ENCODE measurements at regions not wholly inside any gene's neighbourhood (a gene's known extent, or its start where the extent isn't known, plus 50 kb on each side); places are given as distances from the start of the nearest gene placed in this dataset.
"Not testable (repeated sequence)": the region's sequence is repeated elsewhere in the genome, so short reads cannot be mapped to it uniquely, and the experiment has no call there.

DNA sequence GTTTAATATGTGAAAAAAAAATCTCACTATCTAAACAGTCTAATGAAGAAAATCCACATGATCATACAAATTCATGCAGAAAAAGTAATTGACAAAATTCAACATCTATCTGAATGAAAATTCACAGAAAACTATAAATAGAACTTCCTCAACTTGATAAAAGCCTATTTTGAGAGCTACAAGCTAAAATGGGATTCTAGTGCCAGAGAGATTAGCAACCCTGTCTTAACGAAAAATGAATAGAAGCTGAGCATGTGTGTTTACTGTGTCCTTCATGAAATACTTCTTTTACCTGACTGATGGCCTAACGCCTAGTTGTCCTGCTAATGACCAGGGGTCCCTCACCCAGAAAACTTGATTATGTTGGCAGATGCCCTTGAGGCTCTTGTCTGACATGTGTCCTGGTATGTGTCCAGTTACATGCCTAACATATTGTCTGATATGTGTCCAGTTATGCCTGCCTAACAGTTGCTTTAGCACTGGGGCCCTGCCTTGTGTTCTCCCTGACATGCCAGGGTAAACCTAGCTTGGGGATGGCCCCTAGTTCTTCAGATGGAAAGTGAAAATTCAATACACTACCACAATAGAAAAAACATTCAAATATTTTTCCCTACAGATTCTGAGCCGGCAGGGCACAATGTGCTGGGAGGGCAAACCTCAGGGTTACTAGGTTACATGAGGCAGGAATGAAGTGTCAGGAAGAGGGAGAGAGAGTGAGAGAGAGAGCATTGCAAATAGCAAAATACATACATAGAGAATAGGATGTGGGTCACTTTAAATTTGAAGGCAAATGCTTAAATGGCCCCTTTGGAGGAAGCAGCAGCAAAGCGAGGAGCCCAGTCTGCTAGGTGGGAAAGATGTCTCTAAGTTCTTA is 834.0 kb downstream of the CDH11 start:
- DNase-seq, result no peak

DNA sequence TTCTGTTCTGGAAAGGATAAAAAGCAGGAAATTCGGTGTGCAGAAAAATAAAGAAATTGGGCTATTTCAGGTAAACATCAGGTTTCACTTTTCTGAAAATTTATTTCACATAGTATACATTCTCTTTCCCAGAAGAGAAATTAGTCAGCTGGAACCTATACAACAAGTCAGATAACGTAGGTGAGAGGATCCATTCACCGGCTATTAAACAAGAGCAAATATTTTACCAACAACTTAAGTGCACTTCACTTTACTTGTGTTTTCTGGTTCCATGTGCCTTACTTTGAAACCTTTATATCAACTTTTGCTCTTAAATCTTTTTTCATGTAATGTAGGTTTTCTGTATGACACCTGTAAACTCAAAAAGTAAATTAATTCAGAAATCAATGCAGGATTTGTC is 839.7 kb downstream of the CDH11 start:
- DNase-seq, result no peak

DNA sequence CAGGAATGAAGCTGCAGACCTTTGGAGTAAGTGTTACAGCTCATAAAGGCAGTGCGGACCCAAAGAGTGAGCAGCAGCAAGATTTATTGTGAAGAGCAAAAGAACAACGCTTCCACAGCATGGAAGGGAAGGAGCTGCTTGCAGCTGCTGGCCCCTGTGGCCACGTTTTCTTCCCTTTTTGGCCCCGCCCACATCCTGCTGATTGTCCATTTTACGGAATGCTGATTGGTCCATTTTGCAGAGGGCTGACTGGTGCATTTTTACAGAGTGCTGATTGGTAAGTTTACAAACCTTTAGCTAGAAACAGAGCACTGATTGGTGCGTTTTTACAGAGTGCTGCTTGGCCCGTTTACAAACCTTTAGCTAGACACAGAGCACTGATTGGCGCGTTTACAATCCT is 841.5 kb downstream of the CDH11 start:
- no peak for DNase-seq

DNA sequence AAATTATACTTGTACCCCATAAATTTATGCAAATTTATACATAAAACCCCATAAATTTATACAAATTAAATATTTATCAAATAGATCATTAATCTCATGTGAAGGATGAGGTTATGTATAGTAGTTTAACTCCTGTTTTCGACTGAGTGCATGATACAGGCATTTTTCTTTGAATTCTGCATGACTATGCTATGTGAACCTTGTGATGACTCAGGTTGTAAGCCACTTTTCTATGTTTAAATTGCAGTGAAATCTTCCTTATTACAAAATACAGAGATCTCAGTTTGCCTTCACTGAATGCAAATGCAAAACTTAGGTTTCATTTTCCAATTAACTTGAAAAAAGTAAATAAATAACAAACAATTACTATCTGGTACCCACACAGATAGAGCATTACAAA is 843.7 kb downstream of the CDH11 start:
- DNase-seq, result no peak

DNA sequence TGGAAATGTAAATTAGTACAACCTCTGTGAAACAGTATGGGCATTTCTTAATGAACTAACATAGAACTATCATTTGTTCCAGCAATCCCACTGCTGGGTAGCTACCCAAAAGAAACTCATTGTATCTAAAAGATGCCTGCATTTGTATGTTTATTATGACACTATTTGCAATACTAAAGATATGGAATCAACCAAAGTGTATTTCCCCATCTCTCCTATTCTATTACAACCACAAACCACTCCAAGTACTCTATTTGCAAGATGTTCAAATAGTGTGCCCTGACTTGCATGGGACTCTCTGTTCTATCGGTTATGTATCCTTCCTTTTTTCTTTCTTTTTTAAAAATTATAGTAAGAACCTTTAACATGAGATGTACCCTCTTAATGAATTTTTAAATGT is 845.2 kb downstream of the CDH11 start:
- no peak for DNase-seq

DNA sequence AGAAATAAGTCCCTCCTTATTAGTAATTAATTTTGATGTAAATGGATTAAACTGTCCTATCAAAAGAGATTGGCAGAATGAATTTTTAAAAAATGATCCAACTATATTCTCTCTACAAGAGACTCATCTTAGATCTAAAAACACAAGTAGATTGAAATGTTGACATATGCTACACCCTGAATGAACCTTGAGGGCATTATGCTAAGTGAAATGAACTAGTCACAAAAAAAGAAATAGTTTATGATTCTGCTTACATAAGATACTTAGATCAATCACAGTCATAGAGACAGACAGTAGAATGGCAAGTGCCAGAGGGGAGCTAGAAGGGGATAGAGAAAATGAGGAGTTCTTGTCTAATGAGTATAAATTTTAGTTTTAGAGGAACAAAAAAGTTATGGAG is 849.8 kb downstream of the CDH11 start:
- no peak for DNase-seq

DNA sequence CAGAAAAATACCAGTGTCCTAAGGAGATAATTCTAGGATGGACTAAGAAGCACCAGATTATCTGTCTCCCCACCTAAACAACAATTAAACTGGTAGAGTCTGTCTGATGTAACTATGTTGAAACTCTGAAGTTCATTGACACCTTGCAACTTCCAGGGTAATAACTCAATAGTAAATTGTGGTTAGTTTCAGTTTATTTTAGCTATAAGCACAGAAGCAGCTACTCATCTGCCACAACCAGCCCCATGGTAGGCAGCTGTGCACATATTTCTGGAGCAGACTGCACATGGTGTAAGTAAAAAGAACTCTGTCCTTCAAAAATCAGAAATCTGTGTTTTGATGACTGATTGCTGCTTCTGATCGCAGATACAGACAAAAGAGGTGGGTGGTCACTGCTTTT is 852.1 kb downstream of the CDH11 start:
- DNase-seq, result peak; percentile 7

DNA sequence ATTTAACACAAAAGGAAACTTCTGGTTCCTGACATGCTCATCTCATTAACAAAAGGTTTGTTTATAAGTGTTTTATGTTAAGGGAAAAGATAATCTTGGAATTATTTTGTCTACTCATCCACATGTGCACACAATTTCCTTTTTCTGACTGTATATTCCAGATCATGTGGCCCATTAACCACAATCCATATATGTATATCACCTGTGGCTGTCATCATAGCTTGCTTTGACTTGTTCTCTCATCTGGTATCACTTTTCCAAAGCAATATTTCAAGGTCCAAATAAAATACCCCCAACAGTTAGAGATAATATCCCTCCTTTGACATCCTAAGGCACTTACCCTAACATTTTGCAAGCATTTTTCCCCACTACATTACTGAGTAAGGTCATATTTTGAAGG is 856.1 kb downstream of the CDH11 start:
- DNase-seq, result no peak

DNA sequence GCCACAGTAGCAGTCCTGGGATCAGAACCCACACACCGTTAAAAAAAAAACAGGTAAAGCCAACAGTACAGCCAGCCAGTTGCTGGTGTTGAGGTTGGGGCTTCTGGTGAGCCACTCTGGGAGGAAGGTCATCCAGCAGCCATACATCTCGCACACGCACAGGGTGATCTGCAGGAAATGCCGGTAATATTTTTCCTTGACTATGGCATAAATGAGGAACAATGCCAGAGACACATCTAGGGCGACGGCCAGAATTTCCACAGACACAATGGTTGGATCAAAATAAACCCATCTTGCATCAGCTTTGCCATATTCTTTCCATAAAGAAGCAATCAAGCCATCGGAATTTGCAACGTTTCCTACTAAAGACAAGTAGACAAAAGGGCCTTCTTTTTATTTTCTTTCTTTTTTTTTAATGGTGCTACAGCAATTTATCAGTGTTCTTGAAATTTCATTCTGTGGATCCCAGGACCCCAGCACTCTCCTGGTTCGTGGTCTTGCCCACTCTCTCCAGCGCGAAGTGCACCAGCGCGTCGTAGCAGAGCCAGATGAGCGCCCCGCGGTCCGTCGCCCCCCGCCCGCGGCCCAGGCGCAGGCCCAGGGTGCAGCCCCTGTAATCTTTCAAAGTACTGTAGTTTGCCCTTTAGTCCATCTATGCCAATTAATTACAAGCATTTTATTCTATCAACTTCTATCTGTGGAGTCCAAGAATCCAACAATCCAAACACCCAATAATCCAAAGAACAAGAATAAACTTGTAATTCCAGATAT is 861.0 kb downstream of the CDH11 start:
- not testable (repeated sequence) for DNase-seq

DNA sequence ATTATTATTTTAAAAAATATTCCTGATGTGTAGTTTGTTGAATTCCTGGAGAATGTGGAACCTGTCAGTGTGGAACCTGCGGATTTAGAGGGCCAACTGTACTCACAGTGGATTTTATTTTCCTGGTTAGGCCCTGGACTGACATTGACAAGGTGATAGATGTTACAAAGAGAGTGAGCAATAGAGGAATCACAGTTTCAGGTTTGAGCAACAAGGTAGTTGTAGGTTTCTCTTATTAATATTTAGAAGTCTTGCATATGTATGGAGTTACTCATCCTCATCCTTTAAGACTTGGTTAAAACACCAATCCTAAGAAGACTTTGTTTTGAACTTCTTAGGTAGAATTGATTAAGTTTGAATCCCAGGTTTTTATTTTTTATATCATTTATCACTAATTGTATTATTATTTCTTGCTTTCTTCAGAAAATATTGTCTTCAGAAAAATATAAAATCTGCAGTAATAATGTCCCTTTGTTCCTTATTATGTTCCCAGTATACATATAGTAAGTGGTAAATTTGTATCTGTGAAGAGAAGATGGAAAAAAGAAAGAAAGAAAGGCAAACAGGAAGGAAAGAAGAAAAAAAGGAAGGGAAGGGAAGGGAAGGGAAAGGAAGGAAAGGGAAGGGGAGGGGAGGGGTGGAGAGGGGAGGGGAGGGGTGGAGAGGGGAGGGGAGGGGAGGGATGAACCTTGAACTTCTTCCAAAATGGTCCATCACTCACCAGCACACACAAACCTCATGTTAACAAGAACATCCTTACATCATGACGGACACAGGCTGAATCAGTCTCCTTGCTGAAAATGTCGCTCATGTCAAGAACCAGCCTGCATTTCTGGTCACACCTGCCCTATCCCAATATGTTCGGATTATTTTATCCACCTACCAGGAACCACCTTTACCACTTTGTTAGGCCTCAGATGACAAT is 867.2 kb downstream of the CDH11 start:
- DNase-seq, result no peak

DNA sequence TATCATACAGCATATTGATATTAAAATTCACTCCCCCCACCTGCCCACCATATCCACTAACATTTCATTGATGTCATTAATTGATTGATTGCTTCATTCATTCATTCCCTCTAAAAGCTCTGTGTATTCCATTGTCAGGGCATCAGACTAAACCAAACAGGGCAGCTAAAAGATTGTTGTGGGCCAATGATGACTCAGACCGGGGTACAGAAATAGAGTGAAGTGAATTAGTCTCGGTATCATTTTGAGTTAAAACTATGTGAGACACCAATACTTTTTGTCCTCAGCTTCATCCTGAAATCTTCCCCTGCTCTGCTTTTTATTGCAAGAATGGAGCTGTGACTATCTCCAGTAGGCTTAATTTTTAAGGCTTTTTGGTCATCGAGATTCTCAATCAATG is 868.3 kb downstream of the CDH11 start:
- DNase-seq, result no peak

DNA sequence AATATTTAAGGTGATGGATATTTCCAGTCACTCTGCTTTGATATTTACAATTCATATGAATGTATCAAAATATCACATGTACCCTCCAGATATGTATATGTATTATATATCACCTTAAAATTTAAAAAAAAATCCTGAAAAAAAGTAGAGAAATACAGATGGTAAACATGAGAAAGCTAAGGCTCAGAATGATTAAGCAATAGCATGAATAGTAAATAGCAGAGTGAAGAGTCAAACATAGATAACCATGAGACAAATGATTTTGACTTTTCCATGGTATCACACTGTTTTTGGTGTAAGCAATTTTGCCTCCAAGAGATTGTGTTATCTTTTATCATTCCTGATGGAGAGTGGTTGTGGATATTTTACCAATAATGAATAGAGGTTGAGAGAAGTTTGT is 868.8 kb downstream of the CDH11 start:
- no peak for DNase-seq

DNA sequence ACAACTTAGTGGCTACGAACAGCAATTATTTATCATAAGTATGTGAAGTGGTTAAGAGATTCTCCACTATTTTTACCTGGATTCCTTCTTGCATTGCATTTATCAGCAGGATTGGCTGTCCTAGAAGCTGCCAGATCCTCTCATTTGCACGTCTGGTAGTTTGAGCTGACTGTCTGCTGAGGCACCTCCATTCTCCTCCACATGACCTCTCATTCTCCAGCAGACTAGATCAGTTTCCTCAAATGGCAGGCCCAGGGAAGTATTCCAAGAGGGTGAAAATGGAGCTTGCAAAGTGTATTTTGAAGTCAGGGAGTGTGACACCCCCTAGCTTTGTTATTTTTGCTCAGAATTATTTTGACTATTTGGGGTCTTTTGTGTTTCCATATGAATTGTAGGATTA is 870.1 kb downstream of the CDH11 start:
- no peak for DNase-seq

DNA sequence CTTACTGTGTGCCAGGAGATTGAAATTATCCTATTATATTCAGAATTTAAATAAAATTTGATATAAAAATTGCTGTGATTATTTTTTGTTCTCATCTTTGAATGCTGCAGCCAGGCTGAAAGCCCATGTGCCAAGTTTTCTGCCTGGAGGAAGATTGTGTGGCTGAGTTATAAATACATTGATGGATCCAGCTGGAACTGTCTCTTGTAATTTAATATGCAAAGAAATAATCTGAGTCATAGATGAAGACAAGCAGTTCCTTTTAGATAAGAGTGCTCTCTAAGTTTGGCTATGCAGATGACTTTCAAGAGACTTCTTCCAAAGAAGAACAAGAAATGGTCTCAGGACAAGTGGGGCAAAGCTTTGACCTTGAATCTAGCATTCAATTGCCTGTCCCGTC is 871.0 kb downstream of the CDH11 start:
- DNase-seq, result peak; percentile 53

DNA sequence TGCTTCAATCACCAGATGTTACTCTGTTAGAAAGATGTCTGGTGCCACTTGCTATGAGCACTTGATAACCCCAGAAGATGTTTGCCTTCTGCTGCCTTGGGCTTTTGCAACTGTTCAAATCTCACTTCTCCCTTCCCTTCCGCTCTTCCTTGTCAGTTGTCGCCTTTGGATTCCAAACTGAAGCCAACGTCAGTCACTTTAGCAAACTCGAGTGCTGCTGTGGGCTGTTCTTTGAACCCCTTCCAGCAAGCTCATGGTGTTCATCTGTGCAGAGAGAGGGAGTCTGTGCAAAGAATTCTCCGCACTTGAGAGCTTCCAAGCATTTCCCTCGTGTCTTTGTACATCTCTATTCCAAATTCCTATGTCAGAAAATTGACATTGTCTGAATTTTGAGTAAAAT is 879.4 kb downstream of the CDH11 start:
- no peak for DNase-seq

DNA sequence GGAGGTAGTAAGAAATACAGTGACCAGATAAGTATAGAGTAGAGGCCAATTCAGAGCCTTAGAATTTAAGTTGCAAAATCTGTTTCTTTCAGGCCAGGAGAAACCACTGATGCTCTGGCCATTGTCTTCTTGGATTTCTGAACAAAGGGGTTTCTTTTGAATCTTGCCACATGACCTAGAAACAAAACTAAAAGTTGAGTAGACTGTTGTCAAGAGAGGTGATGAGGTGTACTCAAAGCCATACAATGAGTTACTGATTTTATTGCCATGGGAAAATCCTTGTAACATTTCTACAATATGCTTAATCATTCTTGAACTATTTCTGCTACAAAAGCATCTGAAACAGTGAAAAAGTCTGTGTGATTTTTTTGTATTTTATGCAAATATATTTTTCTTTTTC is 881.3 kb downstream of the CDH11 start:
- DNase-seq, result no peak

DNA sequence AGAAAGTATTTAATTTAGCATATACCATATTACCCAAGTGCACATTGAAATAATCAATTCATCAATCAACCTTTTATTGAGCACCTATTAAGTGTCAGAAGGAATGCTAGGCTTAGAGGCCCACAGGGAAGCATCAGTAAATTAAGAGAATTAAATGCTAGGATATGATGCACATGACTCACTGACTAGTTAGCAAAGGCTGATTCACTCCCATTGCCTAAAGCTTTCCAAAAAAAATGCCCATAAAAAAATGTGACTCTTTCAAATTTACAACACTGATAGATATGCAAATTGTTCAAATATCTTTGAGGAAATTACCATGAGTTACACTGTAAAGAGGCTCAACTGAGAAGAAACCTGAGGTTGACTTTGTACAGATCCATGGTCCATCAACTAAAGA is 883.3 kb downstream of the CDH11 start:
- no peak for DNase-seq

DNA sequence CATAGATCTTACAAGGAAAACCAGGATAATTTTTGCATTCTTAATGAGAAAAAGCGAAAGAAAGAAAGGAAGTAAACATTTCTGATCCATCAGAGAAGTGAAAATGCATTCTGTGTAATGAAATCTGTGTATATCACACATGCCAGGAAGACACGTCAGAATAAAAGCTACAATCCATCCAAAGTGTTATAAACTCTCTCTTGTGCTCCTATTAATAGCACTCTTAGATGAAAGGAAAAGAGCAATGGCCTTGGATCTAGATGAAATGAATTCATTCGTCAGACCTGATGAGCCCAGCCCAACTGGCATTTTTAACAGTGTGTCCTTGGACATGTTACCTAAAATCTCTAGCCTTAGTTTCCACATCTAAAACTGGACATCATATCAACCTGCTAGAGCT is 885.5 kb downstream of the CDH11 start:
- no peak for DNase-seq

DNA sequence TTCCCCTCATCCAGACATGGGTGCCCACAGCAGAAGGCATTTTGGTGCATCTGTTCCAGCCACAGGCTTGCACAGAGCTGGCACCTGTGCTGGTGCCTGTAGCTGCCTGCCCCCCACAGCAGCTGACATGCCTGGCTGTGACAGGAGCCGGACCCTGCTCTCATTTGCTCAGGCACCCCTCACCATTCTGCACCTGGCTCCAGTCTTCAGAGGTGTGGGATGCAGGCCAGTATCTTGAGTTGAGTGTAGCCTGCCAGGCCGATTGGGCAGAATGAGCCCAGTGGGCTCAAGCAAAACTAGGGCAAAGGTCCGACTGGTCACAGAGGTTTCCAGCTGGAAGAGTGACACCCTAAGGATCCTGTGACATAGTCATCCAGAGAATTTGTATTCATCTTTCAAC is 887.7 kb downstream of the CDH11 start:
- DNase-seq, result no peak

DNA sequence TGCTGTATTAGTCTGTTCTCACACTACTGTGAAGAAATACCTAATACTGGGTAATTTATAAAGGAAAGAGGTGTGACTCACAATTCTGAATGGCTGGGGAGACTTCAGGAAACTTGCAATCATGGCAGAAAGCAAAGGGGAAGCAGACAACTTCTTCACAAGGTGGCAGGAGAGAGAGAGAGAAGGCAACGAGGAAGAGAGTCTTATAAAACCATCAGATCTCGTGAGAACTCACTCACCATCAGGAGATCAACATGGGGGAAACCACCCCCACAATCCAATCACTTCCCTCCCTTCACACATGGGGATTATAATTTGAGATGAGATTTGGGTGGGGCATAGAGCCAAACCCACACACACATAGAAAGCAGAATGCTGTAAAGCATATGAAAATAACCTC is 896.2 kb downstream of the CDH11 start:
- peak; percentile 2 for DNase-seq

DNA sequence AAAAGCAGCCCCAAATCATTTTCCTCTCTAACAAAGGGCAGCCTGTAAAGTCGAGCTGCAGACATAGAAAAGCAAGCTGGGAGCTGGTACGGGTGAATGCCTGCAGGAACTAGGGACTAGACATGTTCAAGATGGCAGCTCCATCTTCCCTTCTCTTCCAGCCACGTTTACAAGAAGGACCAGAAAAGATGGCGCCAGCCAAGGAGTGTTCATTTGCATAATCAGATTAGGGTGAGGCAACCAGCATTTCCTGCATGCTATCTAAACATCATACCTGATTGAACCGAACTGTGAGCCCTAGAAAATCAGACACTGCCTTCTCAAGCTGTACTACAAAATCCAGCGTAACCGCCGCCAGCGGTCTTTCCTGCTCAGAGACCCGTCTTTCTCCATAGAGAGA is 896.8 kb downstream of the CDH11 start:
- DNase-seq, result no peak

DNA sequence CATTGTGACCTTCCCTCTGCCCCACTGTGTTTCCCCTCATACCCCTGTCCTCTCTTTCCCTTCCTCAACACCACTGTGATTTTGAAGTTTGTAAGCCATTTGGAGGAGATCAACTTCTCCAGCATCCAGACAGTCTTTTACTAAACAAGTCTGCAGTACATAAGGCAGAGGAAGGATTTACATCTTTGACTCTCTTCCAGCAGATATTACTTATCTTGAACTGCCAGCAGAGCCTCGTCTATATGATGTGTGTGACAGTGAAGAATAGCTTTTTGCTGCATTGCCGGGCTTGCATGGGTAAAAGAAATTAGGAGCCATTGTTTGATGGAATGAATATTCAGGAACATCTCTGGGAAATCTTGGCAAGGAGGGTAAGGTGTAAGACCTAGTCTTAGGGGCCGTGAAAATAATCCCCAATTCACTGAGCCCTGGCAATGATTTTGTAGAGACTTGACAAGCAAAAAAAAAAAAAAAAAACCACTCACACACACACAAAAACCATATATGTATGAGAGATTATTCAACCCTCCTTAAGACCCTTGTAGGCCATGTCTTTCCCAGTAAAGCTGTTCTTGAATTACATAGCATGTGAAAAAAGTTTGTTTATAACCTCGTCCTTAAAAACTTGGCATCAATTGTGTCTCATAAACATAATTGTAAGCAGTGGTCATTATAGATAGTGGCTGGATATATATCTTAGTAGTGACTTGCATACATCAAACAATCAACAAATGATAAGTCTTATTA is 903.9 kb downstream of the CDH11 start:
- peak; percentile 20 for DNase-seq

DNA sequence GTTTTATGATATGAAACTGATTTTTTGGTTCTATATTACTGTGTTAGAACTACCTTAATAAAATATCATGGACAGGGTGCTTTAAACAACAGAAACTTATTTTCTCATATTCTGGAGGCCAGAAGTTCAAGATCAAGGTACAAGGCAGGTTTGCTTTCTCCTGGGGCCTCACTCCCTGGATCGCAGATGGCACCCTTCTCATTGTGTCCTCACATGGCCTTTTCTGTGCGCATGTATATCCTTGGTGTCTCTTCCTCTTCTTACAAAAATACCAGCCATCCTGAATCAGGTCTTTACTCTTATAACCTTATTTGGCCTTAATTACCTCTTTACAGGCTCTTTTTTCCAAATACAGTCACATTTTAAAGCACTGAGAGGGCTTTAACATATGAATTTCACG is 906.1 kb downstream of the CDH11 start:
- no peak for DNase-seq
